ENCODE measurements at regions not wholly inside any gene's neighbourhood (a gene's known extent, or its start where the extent isn't known, plus 50 kb on each side); places are given as distances from the start of the nearest gene placed in this dataset.

DNA sequence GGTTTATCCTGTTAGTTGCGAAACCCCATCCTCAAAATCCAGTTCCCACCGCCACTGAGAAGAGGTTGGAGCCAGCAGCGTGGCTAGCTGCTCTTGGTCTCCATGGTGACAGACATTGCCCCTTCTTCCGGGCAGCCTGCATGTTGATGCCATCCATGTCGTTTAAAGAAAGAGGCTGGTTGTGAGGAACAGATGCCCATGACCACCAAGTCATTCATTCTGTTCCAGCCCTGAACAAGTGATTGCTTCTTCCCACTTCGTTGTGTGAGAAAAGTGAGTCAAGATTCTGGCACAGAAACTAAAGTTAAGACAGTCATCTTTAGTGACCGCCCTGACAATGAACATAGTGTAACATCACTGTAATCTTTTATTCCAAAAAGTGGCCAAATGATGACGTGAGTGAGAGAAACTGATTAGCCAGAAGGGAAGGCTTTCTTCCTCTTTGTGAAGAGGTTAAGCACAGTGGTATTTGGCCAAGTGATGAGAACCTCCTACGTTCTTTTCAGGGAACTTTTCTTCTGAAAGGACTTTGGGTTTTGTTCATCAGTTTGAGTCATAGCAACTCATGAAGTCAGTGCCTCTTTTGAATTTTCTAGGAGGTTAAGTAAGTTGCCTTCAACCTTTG lies 272.5 kb downstream of the GALR1 start:
- DNase-seq: no peak

DNA sequence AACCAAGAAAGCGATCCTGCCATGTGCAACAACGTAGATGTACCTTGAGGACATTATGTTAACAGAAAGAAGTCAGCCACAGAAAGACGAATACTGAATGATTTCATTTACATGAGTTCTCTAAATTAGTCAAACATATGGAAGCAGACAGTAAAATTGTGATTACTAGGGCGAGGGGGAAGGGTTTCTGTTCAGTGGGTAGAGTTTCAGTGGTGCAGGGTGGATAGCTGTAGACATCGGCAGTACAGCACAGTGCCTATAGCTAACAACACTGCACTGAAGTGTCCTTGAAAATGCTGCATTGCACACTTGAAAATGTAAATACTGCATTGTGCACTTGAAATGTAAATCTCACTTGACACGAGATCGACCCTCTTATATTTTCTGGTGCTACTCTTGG lies 275.3 kb downstream of the GALR1 start:
- DNase-seq: no peak

DNA sequence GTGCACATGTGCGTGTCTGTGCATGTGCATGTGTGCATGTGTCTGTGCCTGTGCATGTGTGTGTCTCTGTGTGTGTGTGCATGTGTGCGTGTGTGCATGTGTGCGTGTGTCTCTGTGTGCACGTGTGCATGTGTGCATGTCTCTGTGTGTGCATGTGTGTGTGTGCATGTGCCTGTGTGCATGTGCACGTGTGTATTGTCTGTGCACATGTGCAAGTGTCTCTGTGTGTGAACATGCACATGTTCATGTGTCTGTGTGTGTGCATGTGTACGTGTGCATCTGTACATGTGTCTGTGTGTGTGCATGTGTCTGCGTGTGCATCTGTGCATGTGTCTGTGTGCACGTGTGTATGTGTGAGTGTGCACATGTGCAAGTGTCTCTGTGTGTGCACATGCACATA lies 277.3 kb downstream of the GALR1 start:
- no peak for DNase-seq

DNA sequence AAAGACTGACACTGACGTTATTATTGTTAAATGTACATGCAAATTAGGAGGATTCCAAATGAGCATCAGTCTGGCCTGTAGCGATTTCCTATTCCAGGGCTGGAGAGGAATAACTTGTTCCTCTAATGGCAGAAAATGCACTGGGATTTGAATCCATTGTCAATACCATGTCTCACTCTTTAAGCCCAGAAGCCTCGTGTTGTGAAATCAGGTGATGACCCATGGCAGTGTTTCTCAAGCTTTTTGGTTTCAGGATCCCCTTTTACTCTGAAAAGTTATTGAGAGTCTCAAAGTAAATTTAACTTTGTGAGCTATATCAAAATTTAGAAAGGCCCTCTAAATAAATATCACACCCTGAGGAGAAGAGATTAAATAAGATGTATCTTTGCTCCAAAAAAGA lies 279.2 kb downstream of the GALR1 start:
- DNase-seq: no peak

DNA sequence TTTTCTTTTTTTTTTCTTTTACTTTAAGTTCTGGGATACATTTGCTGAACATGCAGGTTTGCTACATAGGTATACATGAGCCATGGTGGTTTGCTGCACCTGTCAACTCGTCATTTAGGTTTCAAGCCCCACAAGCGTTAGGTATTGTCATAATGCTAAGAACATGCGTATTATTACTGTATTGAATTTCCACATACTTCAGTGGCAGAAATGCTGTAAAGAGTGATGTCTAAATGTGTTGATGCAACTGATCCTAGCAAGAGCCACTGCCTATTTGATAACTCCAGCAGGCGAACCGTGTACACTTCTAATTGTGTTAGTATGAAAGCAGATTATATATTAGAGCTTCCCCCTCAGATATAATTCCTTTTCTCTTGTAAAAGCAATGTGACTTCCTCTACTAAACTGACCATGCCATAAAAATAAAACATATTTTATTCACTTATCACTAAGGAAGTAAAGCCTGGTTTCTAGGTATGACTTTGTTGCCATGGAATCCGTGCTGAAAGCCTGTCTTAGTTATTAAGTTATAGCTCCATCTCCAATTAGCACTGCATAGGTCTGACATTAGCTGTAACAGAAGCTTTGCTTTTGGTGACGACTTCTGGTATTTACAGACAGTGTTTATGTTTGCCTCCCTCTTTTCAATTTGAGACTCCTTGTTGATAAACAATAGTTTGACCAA lies 280.0 kb downstream of the GALR1 start:
- DNase-seq: no peak

DNA sequence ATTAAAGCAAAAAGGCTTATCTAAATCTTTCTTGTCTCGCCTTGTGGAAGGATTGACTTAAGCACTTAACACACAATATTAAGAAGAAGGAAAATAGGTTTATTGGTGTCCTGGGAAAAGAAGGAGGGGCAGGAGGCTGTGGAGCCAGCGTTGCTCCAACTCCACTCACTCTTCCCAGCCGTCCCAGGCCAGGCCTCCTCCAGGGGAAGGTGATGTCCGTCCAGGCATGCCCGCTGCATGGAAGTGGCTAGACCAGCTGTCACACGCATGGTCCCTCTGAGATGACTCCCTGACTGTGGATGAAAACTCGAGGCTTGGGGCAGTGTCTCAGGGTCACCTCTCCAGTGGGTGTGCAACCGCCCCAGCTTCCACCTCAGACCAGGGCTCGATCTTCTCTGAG lies 281.1 kb downstream of the GALR1 start:
- no peak for DNase-seq

DNA sequence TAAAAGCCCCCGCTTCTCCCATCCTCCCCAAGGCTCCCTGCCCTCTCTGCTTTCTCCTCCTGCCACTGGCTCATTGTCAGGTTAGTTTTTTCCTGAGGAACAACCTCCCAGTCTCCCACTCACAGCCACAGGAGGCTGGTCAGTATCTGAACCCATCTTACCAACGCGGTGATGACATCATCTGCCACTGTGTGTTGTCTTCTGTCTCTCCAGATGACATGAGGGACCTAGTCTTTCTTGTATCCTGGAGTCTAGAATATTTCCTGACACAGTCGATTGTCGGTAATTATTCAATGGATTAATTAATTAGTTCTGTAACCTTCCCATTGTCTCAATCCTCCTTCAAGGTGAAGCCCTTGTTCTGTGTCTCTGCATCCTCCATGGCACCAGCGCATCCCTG lies 290.2 kb downstream of the GALR1 start:
- DNase-seq: no peak

DNA sequence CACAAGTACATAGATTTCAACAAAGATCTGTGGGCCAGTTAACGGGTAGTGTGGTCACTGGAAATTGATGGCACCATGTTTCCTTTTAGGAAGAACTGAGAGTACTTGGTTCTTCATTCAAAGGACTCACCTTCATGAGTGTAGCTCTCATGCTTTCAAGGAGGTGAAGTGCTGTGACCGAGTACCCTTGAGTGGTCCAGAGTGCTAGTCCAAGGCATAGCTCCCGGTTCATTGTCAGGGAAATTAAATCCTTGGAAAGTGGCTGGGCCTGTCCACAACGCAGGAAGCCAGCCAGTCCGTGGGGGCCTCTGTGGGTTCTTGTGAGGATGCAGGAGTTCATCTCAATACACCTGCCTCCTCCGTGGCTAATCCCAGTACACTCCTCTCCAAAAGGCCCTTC lies 295.1 kb downstream of the GALR1 start:
- no peak for DNase-seq

DNA sequence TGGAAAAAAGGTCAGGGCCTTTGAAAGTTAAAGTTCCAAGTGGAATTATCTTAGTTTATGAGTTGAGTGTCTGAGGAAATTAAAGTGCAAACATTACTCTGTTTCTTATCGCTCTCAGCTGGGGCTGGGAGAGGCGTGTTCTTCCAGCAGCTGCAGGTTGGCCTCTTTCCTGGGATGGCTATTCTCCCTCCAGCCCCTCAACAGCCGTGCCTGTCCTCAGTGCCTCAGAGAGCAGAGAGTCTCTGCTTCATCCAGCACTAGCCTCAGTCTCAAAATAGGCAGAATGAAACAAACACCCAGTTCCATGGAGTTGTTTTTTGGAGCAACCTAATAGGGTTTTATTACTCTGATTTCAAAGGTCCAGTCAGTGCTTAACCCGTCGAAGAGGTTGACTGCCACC lies 298.1 kb downstream of the GALR1 start:
- DNase-seq: no peak

DNA sequence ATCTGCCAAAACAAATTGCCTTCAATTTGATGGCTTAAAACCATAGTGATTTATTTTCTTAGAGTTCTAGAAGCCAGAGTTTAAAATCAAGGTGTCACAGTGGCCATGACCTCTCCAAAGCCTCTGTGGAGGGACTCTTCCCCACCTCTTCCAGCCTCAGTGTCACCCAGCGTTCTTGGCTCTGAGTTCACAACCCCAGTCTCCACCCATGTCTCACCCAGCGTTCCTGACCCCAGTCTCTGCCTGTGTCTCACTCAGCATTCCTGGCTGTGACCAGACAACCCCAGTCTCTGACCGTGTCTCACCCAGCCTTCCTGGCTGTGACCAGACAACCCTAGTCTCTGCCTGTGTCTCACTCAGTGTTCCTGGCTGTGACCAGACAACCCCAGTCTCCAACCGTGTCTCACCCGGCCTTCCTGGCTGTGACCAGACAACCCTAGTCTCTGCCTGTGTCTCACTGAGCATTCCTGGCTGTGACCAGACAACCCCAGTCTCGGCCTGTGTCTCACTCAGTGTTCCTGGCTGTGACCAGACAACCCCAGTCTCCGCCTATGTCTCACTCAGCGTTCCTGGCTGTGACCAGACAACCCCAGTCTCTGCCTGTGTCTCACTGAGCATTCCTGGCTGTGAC lies 299.3 kb downstream of the GALR1 start:
- DNase-seq: no peak

DNA sequence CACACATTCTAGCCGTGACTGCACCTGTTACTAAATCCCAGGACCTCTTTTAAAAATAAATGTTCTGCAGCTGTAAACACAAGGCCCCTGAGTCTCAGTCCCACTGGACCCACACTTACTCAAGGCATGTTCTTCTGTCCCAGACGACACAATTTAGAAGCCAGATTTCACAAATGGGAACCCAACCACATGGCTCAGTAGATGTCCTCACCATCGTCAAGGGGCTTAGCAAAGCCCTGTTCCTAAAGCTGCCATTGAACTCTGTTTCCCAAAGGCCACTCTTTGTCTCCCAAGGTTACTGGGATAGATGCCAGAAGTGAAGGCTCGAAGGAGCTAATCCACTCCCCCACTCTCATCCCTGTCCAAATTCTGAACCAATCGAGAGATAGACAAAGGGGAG lies 301.0 kb downstream of the GALR1 start:
- DNase-seq: no peak

DNA sequence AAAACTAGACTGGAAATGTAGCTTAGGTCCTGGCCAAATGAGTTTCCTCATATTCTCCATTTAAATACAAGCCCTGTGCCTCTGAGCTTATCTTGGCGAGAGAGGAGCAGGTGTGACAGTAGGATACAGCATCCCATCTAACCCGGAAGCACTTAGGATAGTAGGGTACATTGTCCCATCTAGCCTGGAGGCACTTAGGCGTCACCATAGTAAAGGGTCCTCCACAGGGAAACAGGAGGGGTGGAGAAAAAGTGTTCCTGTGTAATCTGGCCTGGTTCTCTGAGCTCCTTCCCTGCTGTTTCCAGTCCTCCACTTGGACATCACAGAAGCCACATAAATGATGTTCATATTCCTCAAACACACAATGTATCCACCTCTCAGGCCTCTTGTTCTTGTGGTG lies 301.4 kb downstream of the GALR1 start:
- no peak for DNase-seq

DNA sequence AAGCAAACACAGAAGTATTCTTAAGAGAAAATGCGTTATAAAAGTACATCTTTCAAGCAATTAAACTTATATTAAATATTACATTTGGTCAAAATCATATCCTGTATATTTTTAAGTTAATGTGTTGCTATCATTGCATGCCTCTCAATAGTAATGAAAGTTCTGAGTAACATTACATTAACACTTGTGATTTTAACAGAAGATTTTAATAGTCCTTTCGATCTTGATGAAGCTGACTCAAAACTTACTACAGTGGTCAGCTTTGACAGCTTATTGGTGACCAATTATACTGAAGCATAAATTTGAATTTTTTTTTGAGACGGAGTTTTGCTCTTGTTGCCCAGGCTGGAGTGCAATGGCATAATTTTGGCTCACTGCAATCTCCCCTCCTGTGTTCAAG lies 303.3 kb downstream of the GALR1 start:
- DNase-seq: no peak

DNA sequence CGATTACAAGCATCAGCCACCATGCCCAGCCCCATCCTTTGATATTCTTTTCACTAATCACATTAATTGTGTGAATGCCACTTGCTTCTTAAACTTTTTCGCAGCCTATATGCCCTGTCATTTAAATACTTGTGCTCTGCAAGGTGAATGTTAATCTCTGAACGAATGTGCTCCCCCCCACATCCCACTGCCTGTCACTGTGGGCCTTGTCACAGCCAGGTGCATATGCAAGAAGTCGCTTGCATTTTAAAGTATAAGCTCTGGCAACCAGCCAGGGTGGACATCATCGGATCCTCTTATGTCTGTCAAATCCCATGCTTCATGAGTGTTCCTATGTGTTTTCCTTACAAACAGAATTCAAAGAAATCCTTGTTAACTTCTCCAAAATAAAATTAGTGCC lies 304.4 kb downstream of the GALR1 start:
- no peak for DNase-seq

DNA sequence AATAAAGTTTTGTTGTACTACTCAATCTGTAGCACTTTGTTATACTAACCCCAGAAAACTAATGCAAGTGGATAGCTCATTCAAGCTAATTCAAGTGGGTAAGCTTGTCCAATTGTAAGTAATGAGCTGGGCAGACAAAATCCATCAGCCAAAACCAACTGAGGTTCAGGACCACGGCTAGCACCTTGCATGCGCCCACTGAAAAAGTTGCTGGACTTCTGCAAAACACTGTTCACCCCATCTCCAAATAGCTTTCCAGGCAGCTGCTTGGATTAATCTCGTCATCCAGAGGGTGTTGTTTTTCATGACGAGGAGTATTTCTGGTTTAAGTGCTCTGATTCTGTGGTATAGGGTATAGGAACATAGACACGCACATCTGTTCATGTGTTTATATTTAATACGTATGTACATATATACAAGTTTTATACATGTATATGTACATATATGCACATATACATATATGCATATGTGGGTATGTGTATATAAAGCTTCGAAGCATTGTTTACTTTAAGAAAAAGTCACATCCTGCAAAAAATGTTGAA lies 307.5 kb downstream of the GALR1 start:
- no peak for DNase-seq

DNA sequence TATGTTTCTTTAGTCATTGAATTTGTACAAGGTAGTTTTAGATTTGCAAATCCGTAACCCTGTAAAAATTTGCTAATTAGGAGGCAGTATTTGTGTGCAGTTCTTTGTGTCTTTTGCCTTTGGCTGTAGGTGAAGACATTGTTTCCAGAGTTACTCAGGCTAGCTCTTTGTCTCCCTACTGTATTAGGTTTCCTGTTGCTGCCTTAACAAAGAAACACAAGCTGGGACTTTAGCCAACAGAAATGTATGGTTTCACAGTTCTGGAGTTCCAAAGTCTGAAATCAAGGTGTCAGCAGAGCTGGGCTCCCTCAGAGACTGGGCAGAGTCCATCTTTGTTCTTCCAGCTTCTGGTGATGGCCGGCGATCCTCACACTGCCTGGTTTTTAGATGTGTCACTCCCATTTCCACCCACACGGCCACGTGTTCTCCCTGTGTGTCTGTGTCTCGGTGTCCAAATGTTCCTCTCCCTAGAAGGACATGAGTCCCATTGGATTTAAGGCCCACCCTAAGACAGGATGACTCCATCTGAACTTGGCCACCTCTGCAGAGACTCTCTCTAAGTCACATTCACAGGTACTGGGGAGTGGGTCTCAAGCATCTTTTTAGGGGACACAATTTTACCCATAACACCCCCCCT lies 309.7 kb downstream of the GALR1 start:
- no peak for DNase-seq

DNA sequence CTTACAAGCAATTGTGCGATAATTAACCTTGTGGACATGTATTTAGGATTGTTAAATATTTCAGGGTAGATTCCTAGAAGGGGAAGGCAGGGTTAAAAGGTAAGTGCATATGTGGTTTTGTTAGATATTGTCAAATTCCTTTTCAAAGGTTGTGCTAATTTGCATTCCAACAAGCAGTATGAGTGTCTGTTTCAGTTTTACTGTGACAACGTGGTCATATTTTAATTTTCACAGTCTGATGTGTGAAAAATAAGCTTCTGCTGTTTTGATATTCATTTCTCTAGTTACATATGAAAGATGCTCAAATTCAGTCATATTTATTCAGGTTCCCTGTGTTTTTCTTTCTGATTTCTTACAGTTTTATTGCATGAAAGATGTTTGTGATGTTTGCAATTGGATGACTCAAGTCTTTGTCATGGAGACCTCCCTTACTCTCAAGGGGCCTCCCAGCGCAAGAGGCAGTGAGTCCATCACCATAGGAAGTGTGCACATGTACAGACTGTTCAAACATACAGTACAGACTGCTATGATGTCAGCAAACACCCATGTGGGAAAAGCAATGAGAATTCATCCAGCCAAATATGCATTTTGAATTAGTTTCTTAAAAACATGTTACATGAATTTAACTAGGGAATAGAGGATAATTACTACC lies 310.8 kb downstream of the GALR1 start:
- no peak for DNase-seq

DNA sequence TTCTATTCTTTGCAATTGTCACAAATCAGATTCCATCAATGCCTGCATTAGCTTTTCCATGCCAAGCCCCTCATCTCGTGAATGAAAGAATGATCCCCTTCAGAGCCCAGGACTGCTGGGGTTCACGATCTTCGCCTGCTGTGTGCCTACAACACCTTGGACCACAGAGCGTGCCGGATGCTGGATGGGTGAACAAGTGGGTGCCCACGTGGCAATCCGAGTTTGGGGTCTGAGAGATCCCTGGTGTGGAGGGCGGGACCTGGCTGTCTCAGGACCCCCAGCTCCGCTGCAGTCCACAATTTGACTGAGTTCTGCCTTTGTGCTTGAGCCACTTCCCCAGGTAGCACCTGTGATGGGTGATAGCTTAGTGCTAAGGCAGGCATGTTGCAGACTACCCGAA lies 317.0 kb downstream of the GALR1 start:
- DNase-seq: no peak

DNA sequence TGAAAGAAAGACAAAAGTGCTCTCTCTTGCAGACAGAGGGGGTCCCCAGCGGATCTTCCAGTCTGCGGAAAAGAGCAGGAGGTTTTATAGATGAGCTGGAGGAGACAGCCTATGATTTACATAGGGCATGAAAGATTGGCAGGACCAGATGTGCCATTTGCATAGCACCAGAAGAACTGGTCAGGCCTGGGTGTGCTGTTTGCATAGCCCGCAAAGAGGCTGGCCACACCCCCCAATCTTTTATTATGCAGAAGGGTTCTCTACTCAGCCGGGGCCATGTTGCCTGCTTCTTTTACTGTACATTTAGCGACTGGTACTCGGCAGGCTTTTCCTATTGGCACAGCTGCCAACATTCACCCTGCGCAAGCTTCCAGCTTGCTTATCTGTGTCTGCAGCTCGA lies 317.6 kb downstream of the GALR1 start:
- no peak for DNase-seq

DNA sequence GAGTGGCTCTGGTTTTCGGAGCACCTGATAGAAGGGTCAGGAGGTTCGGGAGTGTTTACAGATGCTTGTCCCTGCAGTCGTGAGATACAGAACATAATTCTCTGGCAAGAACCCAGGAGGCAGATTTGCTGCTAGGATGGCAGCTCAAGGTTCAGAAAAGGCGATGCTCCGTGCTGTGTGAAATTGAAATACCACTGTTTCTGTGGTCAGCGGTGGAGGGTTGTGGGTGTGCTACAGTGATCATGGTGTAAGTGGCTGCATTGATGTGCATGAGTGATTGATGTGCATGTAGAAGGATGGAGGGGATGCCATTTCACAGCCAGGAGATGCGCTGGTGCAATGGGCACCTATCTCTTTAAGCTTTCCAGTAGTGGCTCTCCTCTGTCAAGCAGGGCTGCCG lies 322.1 kb downstream of the GALR1 start:
- no peak for DNase-seq

DNA sequence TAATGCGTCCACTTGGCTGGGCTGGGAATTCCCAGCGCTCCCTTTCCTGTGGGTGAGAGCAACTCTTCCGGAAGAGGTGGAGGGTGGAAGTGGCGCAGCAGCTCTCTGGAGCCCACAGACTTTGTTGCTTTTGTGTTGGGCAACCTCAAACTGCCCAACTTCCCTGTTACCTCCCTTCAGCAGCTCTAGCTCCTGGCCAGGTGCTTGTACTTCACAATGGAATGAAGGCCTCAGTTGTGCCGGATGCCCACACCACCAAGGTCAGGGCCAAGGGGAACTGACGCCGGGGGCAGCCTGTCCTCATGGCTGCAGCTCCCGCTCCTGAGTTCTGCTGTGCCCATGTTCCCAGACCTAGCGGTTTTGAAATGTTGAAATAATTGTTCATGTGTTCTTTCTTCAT lies 322.9 kb downstream of the GALR1 start:
- DNase-seq: no peak

DNA sequence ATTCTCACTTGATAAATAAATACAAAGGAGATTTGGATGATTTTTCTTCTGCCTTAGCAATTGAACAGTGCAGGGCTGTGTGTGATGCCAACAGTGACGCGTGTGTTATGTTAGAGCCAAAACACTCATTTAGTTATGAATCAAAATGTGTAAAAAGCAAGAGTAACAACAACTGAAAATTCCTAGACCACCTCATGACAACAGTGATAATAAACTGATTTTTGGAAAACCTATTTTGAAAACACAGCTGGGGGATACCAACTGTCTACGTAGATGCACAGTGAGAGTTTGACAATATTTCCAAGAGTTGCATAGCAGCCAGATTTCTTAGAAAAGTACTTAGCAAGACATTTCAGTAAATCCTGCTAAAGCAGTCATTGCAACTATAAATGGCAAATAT lies 323.9 kb downstream of the GALR1 start:
- DNase-seq: no peak

DNA sequence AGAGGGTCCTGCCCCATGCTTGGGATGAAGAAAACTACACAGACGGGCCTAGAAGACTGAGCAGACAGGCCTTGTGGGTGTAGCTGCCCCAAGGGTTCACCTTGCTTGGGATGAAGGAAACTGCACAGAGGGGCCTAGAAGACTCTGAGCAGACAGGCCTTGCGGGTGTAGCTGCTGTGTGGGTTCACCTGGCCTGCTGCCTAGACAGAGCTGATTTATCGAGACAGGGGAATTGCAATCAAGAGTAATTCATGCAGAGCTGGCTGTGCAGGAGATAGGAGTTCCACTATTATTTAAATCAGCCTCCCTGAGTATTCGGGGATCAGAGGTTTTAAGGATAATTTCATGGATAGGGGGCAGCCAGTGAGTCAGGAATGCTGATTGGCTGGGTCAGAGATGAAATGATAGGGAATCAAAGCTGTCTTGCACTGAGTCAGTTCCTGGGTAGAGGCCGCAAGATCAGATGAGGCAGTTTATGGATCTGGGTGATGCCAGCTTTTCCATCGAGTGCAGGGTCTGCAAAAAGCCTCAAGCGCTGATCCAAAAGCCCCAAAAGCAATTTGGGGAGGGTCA lies 341.4 kb downstream of the GALR1 start:
- DNase-seq: no peak
